C4-2B (cell line): ENCODE measurements at regions not wholly inside any gene's neighbourhood (a gene's known extent, or its start where the extent isn't known, plus 50 kb on each side); places are given as distances from the start of the nearest gene placed in this dataset.

Experiments used
- ZFX ChIP-seq: fragments of 450-650 bp; IDR thresholded peaks from 2 replicates; pipeline ENCODE4 v1.6.1; 2017
- TF ChIP-seq, protein P1 (sequence below): fragments of 450-650 bp; conservative IDR thresholded peaks from 2 replicates; pipeline ENCODE4 v1.5.1; 2017; ENCODE audit warnings: mild to moderate bottlenecking

DNA sequence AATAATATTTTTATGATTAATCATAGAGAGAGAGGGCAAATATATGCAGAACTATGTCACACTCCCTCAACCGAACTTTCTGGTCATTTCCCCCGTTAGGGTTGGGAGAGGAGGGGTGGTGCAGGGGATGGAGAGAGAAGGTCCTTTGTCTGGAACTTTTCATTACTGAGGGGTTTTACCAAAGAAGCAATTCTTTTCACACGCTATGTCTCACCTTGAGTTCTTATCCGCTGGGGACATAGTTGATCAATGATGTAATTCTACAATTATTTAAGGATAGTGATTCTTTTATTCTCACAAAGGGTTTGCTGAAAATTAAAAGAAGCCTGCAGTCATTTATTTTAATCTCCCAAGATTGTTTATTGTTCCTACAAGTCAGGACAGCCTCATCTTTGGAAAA is 98.3 kb upstream of the RUNX1 start:
- TF ChIP-seq, protein P1, sequence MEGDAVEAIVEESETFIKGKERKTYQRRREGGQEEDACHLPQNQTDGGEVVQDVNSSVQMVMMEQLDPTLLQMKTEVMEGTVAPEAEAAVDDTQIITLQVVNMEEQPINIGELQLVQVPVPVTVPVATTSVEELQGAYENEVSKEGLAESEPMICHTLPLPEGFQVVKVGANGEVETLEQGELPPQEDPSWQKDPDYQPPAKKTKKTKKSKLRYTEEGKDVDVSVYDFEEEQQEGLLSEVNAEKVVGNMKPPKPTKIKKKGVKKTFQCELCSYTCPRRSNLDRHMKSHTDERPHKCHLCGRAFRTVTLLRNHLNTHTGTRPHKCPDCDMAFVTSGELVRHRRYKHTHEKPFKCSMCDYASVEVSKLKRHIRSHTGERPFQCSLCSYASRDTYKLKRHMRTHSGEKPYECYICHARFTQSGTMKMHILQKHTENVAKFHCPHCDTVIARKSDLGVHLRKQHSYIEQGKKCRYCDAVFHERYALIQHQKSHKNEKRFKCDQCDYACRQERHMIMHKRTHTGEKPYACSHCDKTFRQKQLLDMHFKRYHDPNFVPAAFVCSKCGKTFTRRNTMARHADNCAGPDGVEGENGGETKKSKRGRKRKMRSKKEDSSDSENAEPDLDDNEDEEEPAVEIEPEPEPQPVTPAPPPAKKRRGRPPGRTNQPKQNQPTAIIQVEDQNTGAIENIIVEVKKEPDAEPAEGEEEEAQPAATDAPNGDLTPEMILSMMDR: no peak
- TF ChIP-seq ZFX: no peak
